Nephron (organoid): ENCODE measurements at regions not wholly inside any gene's neighbourhood (a gene's known extent, or its start where the extent isn't known, plus 50 kb on each side); places are given as distances from the start of the nearest gene placed in this dataset.

Experiments
- H3K27ac Mint-ChIP-seq, 3 experiments: 2 replicates each; pipeline ENCODE4 v1.8.0; 2020; ENCODE audit warnings: mixed read lengths in 3 of 3, mild to moderate bottlenecking in 2 of 3, moderate library complexity in 1 of 3
- H3K27me3 Mint-ChIP-seq: 2 replicates; pipeline ENCODE4 v1.8.0; 2021; ENCODE audit warnings: low read depth, mild to moderate bottlenecking, moderate library complexity, mixed read lengths
- H3K36me3 Mint-ChIP-seq: 2 replicates; pipeline ENCODE4 v1.8.0; 2020; ENCODE audit warnings: low read depth, mixed read lengths
- H3K4me1 Mint-ChIP-seq: 2 replicates; pipeline ENCODE4 v1.8.0; 2020; ENCODE audit warnings: mixed read lengths
- H3K4me3 Mint-ChIP-seq, 3 experiments: 2 replicates each; pipeline ENCODE4 v1.8.0; 2020; ENCODE audit warnings: mild to moderate bottlenecking in 3 of 3, mixed read lengths in 3 of 3, moderate library complexity in 2 of 3
- H3K9me3 Mint-ChIP-seq: 2 replicates; pipeline ENCODE4 v1.8.0; 2020; ENCODE audit warnings: mixed read lengths
- TF ChIP-seq, protein P1 (sequence below), 3 experiments: fragments of 200-600 bp; sonication (generic); IDR thresholded peaks; one replicate each; pipeline ENCODE4 v1.5.0; 2021; ENCODE audit warnings: antibody characterized with exemption in 3 of 3; ENCODE audit not compliant: unreplicated experiment in 3 of 3

DNA sequence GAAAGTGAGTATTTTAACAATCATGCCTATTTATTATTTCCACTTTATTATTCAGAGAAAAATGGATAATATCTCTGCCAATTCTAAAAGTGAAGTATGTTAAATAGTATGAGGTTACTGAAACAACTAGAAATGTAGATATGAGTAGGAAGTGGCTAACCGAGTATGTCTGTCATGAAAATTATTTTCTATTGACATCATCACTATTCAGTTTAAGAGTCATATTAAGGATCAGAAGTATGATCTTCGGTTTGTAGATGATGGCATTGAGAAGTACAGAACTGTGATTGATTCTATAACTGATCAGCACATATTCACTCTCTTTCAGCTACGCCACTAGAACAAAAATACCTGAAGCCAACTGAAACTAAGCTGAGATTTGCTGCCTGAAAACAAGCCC is 146.4 kb upstream of the SLITRK5 start:
- no peak overlapping the region for H3K4me3 Mint-ChIP-seq
- no peaks in the 10 kb centered on the region for H3K36me3 Mint-ChIP-seq

DNA sequence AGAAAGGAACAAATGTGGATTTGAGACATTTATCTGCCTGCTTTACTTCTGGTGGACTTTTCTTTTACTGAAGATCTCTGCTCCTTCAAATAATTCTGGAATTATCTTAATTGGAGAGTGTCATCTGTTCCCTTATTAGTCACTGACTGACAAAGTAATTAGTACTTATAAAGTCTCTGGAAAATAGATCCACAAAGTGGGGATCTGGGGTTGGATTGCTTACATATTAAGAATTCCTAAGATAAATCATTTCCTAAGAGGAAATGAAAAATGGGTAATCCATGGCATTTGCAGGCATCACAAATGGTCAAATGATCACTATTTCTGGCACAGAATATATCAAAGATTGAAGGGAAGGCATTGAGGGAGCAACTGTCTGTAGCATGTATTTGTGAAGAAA is 137.4 kb upstream of the SLITRK5 start:
- H3K4me1 Mint-ChIP-seq: no peaks in the 10 kb centered on the region
- H3K4me3 Mint-ChIP-seq: no peak overlapping the region
- no peaks in the 10 kb centered on the region for H3K9me3 Mint-ChIP-seq
- TF ChIP-seq, protein P1, sequence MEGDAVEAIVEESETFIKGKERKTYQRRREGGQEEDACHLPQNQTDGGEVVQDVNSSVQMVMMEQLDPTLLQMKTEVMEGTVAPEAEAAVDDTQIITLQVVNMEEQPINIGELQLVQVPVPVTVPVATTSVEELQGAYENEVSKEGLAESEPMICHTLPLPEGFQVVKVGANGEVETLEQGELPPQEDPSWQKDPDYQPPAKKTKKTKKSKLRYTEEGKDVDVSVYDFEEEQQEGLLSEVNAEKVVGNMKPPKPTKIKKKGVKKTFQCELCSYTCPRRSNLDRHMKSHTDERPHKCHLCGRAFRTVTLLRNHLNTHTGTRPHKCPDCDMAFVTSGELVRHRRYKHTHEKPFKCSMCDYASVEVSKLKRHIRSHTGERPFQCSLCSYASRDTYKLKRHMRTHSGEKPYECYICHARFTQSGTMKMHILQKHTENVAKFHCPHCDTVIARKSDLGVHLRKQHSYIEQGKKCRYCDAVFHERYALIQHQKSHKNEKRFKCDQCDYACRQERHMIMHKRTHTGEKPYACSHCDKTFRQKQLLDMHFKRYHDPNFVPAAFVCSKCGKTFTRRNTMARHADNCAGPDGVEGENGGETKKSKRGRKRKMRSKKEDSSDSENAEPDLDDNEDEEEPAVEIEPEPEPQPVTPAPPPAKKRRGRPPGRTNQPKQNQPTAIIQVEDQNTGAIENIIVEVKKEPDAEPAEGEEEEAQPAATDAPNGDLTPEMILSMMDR (IDR thresholded peaks at IDR 0.05; ENCODE audit: unreplicated experiment in 3 of 3): no peak
- H3K27me3 Mint-ChIP-seq: no peaks in the 10 kb centered on the region
- H3K27ac Mint-ChIP-seq: no peak overlapping the region
- no peaks in the 10 kb centered on the region for H3K36me3 Mint-ChIP-seq

More for the DNA sequence above, 146.4 kb upstream of the SLITRK5 start:
- Mint-ChIP-seq H3K9me3 (no peaks in the 10 kb centered on the region), H3K27ac (no peak overlapping the region), H3K4me1 (no peaks in the 10 kb centered on the region), H3K27me3 (peaks cover 4% of the 10 kb centered on the region)
- TF ChIP-seq, protein P1 (IDR thresholded peaks at IDR 0.05; ENCODE audit: unreplicated experiment in 3 of 3): no peak

DNA sequence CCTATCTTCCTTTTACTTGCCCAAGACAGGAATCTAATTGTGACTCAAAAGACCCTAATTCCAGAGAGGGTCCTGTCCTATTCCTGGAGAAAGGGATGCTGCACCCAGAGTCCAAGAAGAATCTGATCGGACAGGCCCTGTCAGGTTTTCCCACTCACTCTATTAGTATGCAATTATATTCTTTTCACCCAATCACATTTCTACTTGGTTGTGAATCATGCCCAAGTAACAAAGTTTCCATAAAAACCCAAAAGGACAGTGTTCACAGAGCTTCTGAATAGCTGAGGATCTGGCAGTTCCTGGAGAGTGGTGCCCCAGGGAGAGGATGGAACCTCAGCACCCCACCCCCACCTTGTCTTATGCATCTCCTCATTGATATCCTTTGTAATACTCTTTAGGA is 135.3 kb upstream of the SLITRK5 start:
- H3K27me3 Mint-ChIP-seq: no peaks in the 10 kb centered on the region
- no peaks in the 10 kb centered on the region for H3K4me1 Mint-ChIP-seq
- TF ChIP-seq, protein P1 (IDR thresholded peaks at IDR 0.05; ENCODE audit: unreplicated experiment in 3 of 3): no peak
- H3K9me3 Mint-ChIP-seq: no peaks in the 10 kb centered on the region
- H3K27ac Mint-ChIP-seq: no peak overlapping the region
- no peak overlapping the region for H3K4me3 Mint-ChIP-seq
- H3K36me3 Mint-ChIP-seq: no peaks in the 10 kb centered on the region

DNA sequence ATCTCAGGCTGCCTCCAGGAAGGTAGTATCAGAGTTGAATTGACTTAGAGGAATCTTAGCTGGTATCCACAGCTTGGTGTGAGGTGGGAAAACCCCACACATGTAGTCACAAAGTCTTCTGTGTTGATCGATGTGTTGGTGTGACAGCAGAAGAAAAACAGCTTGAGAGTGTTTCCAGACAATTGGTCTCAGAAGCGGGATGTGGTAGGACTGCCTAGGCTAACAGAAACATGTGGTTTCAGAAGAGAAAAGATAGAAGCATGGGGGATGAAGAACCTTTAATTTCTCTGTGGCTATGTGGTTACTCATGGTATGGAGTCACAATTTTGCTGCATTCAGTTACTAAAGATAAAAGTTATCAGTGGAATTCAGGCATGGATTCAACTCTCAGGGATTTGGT is 134.7 kb upstream of the SLITRK5 start:
- H3K4me3 Mint-ChIP-seq: no peak overlapping the region
- H3K4me1 Mint-ChIP-seq: no peaks in the 10 kb centered on the region
- no peaks in the 10 kb centered on the region for H3K27me3 Mint-ChIP-seq
- H3K27ac Mint-ChIP-seq: no peak overlapping the region
- TF ChIP-seq, protein P1 (IDR thresholded peaks at IDR 0.05; ENCODE audit: unreplicated experiment in 3 of 3): no peak
- H3K36me3 Mint-ChIP-seq: no peaks in the 10 kb centered on the region
- H3K9me3 Mint-ChIP-seq: no peaks in the 10 kb centered on the region

DNA sequence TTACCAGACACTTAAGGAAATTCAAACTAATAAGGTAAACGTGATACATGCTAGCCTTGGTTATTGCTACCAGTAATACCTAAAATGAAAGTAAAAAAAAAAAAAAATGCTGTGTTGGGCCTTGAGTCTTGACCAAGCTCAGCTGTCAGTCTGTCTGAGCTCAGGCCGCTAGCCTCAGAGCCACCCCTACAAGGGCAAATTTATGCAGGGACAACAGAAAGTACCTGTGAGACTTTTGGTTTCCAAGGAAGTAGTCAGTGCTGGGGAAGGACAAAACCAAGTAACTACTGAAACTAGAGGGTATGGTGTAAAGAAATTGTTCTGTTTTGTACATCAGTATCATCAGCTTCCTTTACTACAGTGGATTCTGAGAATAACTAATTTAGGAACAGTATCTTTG is 134.3 kb upstream of the SLITRK5 start:
- no peaks in the 10 kb centered on the region for H3K36me3 Mint-ChIP-seq
- H3K27ac Mint-ChIP-seq: no peak overlapping the region
- H3K9me3 Mint-ChIP-seq: no peaks in the 10 kb centered on the region
- H3K4me1 Mint-ChIP-seq: no peaks in the 10 kb centered on the region
- H3K27me3 Mint-ChIP-seq: no peaks in the 10 kb centered on the region
- TF ChIP-seq, protein P1 (IDR thresholded peaks at IDR 0.05; ENCODE audit: unreplicated experiment in 3 of 3): no peak
- H3K4me3 Mint-ChIP-seq: no peak overlapping the region

DNA sequence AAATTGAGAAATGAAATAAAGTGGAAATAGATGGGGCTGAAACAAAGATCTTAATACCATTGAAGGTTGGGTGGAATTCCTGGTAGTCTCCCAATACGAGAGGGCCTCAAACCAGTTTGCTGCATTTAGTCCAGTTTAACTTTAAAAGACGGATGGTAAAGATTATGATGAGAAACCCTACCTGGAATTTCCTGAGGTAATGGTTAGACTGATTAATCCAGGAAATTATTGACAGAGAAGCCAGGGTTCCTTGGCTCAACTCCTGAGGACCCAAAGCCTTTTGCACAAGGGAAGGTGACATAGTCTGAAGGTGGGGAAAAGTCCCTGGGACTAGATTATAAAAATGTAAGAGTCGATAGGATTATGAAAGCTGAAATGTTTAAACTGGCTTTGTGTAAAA is 133.2 kb upstream of the SLITRK5 start:
- H3K4me1 Mint-ChIP-seq: no peaks in the 10 kb centered on the region
- H3K36me3 Mint-ChIP-seq: no peaks in the 10 kb centered on the region
- H3K27me3 Mint-ChIP-seq: no peaks in the 10 kb centered on the region
- no peaks in the 10 kb centered on the region for H3K9me3 Mint-ChIP-seq
- TF ChIP-seq, protein P1 (IDR thresholded peaks at IDR 0.05; ENCODE audit: unreplicated experiment in 3 of 3): no peak
- H3K27ac Mint-ChIP-seq: no peak overlapping the region
- no peak overlapping the region for H3K4me3 Mint-ChIP-seq
